ENCODE measurements at regions not wholly inside any gene's neighbourhood (a gene's known extent, or its start where the extent isn't known, plus 50 kb on each side); places are given as distances from the start of the nearest gene placed in this dataset.
"Not testable (repeated sequence)": the region's sequence is repeated elsewhere in the genome, so short reads cannot be mapped to it uniquely, and the experiment has no call there.

- Histone ChIP-seq H2AFZ (ENCODE audit: low read length) (peak overlapping the region; percentile 89), H3K4me3 (ENCODE audit: insufficient read depth, low read length) (peak overlapping the region; percentile 76), H3K4me2 (ENCODE audit: insufficient read depth, low read length) (peak overlapping the region; percentile 85), H3K79me2 (ENCODE audit: insufficient read depth, low read length) (no peaks in the 10 kb centered on the region), H4K20me1 (ENCODE audit: insufficient read depth, low read length) (no peaks in the 10 kb centered on the region), H3K36me3 (ENCODE audit: insufficient read depth, low read length) (no peaks in the 10 kb centered on the region), H3K4me1 (ENCODE audit: insufficient read depth, low read length) (peaks cover 8% of the 10 kb centered on the region), H3K9me3 (ENCODE audit: low read depth, low read length) (no peaks in the 10 kb centered on the region), H3K27me3 (ENCODE audit: insufficient read depth, low read length) (no peaks in the 10 kb centered on the region), H3K27ac (ENCODE audit: low read depth, low read length) (peak overlapping the region; percentile 79)
- peak; percentile 98 for DNase-seq (ENCODE audit: insufficient read length, low spot score, missing footprints)
- TF ChIP-seq CTCF (IDR thresholded peaks at IDR 0.05; ENCODE audit: extremely low read depth, low read depth, low read length) = peak; percentile 67
These were observed 134.2 kb downstream of the USP22 start for GRCh38 chr17:20908313-20909267.

GRCh38 chr17:20914658-20915057 is 128.2 kb downstream of the USP22 start:
- no peak for DNase-seq (ENCODE audit: insufficient read length, low spot score, missing footprints)
- Histone ChIP-seq H3K9me3 (ENCODE audit: low read depth, low read length) (no peaks in the 10 kb centered on the region), H3K27ac (ENCODE audit: low read depth, low read length) (no peak overlapping the region), H3K4me2 (ENCODE audit: insufficient read depth, low read length) (no peak overlapping the region), H4K20me1 (ENCODE audit: insufficient read depth, low read length) (no peaks in the 10 kb centered on the region), H3K4me3 (ENCODE audit: insufficient read depth, low read length) (no peak overlapping the region), H2AFZ (ENCODE audit: low read length) (no peak overlapping the region), H3K79me2 (ENCODE audit: insufficient read depth, low read length) (no peaks in the 10 kb centered on the region), H3K4me1 (ENCODE audit: insufficient read depth, low read length) (peaks cover 3% of the 10 kb centered on the region), H3K36me3 (ENCODE audit: insufficient read depth, low read length) (no peaks in the 10 kb centered on the region), H3K27me3 (ENCODE audit: insufficient read depth, low read length) (no peaks in the 10 kb centered on the region)
- TF ChIP-seq CTCF (IDR thresholded peaks at IDR 0.05; ENCODE audit: extremely low read depth, low read depth, low read length) = no peak

- TF ChIP-seq CTCF (IDR thresholded peaks at IDR 0.05; ENCODE audit: extremely low read depth, low read depth, low read length) = no peak
- no peaks in the 10 kb centered on the region for H3K79me2 ChIP-seq (ENCODE audit: insufficient read depth, low read length)
- no peaks in the 10 kb centered on the region for H3K27me3 ChIP-seq (ENCODE audit: insufficient read depth, low read length)
- H3K9me3 ChIP-seq (ENCODE audit: low read depth, low read length) = no peaks in the 10 kb centered on the region
- H3K36me3 ChIP-seq (ENCODE audit: insufficient read depth, low read length) = no peaks in the 10 kb centered on the region
- H4K20me1 ChIP-seq (ENCODE audit: insufficient read depth, low read length) = no peaks in the 10 kb centered on the region
- H3K27ac ChIP-seq (ENCODE audit: low read depth, low read length) = no peak overlapping the region
- no peak for DNase-seq (ENCODE audit: insufficient read length, low spot score, missing footprints)
- H3K4me1 ChIP-seq (ENCODE audit: insufficient read depth, low read length) = peaks cover 20% of the 10 kb centered on the region
- no peak overlapping the region for H3K4me3 ChIP-seq (ENCODE audit: insufficient read depth, low read length)
- H3K4me2 ChIP-seq (ENCODE audit: insufficient read depth, low read length) = peak overlapping the region; percentile 25
- H2AFZ ChIP-seq (ENCODE audit: low read length) = peak overlapping the region; percentile 38
These were observed 126.4 kb downstream of the USP22 start for GRCh38 chr17:20916383-20916782.

- not testable (repeated sequence) for H3K27ac ChIP-seq (ENCODE audit: low read depth, low read length); H3K9me3 ChIP-seq (ENCODE audit: low read depth, low read length); H3K79me2 ChIP-seq (ENCODE audit: insufficient read depth, low read length); H4K20me1 ChIP-seq (ENCODE audit: insufficient read depth, low read length); H2AFZ ChIP-seq (ENCODE audit: low read length); DNase-seq (ENCODE audit: insufficient read length, low spot score, missing footprints); H3K4me3 ChIP-seq (ENCODE audit: insufficient read depth, low read length); H3K4me2 ChIP-seq (ENCODE audit: insufficient read depth, low read length); H3K36me3 ChIP-seq (ENCODE audit: insufficient read depth, low read length); H3K27me3 ChIP-seq (ENCODE audit: insufficient read depth, low read length)
- H3K4me1 ChIP-seq (ENCODE audit: insufficient read depth, low read length) = peaks cover 31% of the 10 kb centered on the region
These were observed 125.1 kb downstream of the USP22 start for GRCh38 chr17:20917610-20918306.

Measured in osteoblast (primary cell).